ENCODE measurements at regions not wholly inside any gene's neighbourhood (a gene's known extent, or its start where the extent isn't known, plus 50 kb on each side); places are given as distances from the start of the nearest gene placed in this dataset.
"Not testable (repeated sequence)": the region's sequence is repeated elsewhere in the genome, so short reads cannot be mapped to it uniquely, and the experiment has no call there.

GRCh38 chr9:91512235-91512634 lies 88.6 kb upstream of the NFIL3 start:
- not testable (repeated sequence) for FAIRE-seq; H4K20me1 ChIP-seq (ENCODE audit: insufficient read depth, low read length); H3K4me3 Mint-ChIP-seq (ENCODE audit: unreplicated experiment); H3K27me3 ChIP-seq (ENCODE audit: insufficient read depth, low read length); H3K9me3 ChIP-seq (ENCODE audit: insufficient read depth, low read depth, low read length); H3K4me3 ChIP-seq (ENCODE audit: insufficient read depth, low read depth, low read length); H3K36me3 Mint-ChIP-seq (ENCODE audit: low read depth, unreplicated experiment); H3K27ac ChIP-seq (ENCODE audit: low read depth, low read length); H3K36me3 ChIP-seq (ENCODE audit: insufficient read depth, low read length); H3K27me3 Mint-ChIP-seq (ENCODE audit: low read depth, unreplicated experiment); H3K9me3 Mint-ChIP-seq (ENCODE audit: unreplicated experiment); DNase-seq (ENCODE audit: low read depth); H3K4me2 ChIP-seq (ENCODE audit: low read length); H3K27ac Mint-ChIP-seq (ENCODE audit: unreplicated experiment); H3K79me2 ChIP-seq (ENCODE audit: insufficient read depth, low read length); H2AFZ ChIP-seq (ENCODE audit: low read depth, low read length); H3K9ac ChIP-seq (ENCODE audit: low read length)
- peaks cover 12% of the 10 kb centered on the region for H3K4me1 ChIP-seq (ENCODE audit: insufficient read depth, low read length)
- peaks cover 16% of the 10 kb centered on the region for H3K4me1 Mint-ChIP-seq (ENCODE audit: low read depth, unreplicated experiment)

GRCh38 chr9:91503673-91504081 lies 80.0 kb upstream of the NFIL3 start:
- peak overlapping the region; percentile 69 for H3K27ac Mint-ChIP-seq (ENCODE audit: unreplicated experiment)
- Histone ChIP-seq H3K9me3 (ENCODE audit: insufficient read depth, low read depth, low read length) (no peaks in the 10 kb centered on the region), H3K27me3 (ENCODE audit: insufficient read depth, low read length) (no peaks in the 10 kb centered on the region), H4K20me1 (ENCODE audit: insufficient read depth, low read length) (no peaks in the 10 kb centered on the region), H3K4me1 (ENCODE audit: insufficient read depth, low read length) (peaks cover 18% of the 10 kb centered on the region), H3K9ac (ENCODE audit: low read length) (no peak overlapping the region), H3K4me2 (ENCODE audit: low read length) (no peak overlapping the region), H3K27ac (ENCODE audit: low read depth, low read length) (no peak overlapping the region), H2AFZ (ENCODE audit: low read depth, low read length) (no peak overlapping the region), H3K4me3 (ENCODE audit: insufficient read depth, low read depth, low read length) (no peak overlapping the region), H3K36me3 (ENCODE audit: insufficient read depth, low read length) (no peaks in the 10 kb centered on the region), H3K79me2 (ENCODE audit: insufficient read depth, low read length) (no peaks in the 10 kb centered on the region)
- FAIRE-seq: no peak
- no peak for TF ChIP-seq CTCF (IDR thresholded peaks at IDR 0.05; ENCODE audit: insufficient read depth, low read depth, low read length)
- TF ChIP-seq EZH2 (IDR thresholded peaks at IDR 0.05; ENCODE audit: insufficient read depth, low read length): no peak
- no peak overlapping the region for H3K4me3 Mint-ChIP-seq (ENCODE audit: unreplicated experiment)
- peaks cover 22% of the 10 kb centered on the region for H3K4me1 Mint-ChIP-seq (ENCODE audit: low read depth, unreplicated experiment)
- DNase-seq (ENCODE audit: low read depth): no peak
- H3K27me3 Mint-ChIP-seq (ENCODE audit: low read depth, unreplicated experiment): no peaks in the 10 kb centered on the region
- H3K9me3 Mint-ChIP-seq (ENCODE audit: unreplicated experiment): no peaks in the 10 kb centered on the region
- H3K36me3 Mint-ChIP-seq (ENCODE audit: low read depth, unreplicated experiment): peaks cover 10% of the 10 kb centered on the region

- TF ChIP-seq CTCF (IDR thresholded peaks at IDR 0.05; ENCODE audit: insufficient read depth, low read depth, low read length) (no peak), EZH2 (IDR thresholded peaks at IDR 0.05; ENCODE audit: insufficient read depth, low read length) (no peak)
- peak overlapping the region; percentile 69 for H3K27ac Mint-ChIP-seq (ENCODE audit: unreplicated experiment)
- H3K27ac ChIP-seq (ENCODE audit: low read depth, low read length): no peak overlapping the region
- H3K4me1 ChIP-seq (ENCODE audit: insufficient read depth, low read length): peaks cover 18% of the 10 kb centered on the region
- no peaks in the 10 kb centered on the region for H3K27me3 ChIP-seq (ENCODE audit: insufficient read depth, low read length)
- H3K27me3 Mint-ChIP-seq (ENCODE audit: low read depth, unreplicated experiment): no peaks in the 10 kb centered on the region
- no peak for DNase-seq (ENCODE audit: low read depth)
- no peak overlapping the region for H3K4me3 ChIP-seq (ENCODE audit: insufficient read depth, low read depth, low read length)
- H3K9me3 ChIP-seq (ENCODE audit: insufficient read depth, low read depth, low read length): no peaks in the 10 kb centered on the region
- H3K36me3 ChIP-seq (ENCODE audit: insufficient read depth, low read length): no peaks in the 10 kb centered on the region
- H2AFZ ChIP-seq (ENCODE audit: low read depth, low read length): no peak overlapping the region
- peaks cover 10% of the 10 kb centered on the region for H3K36me3 Mint-ChIP-seq (ENCODE audit: low read depth, unreplicated experiment)
- peaks cover 22% of the 10 kb centered on the region for H3K4me1 Mint-ChIP-seq (ENCODE audit: low read depth, unreplicated experiment)
- H4K20me1 ChIP-seq (ENCODE audit: insufficient read depth, low read length): no peaks in the 10 kb centered on the region
- H3K4me3 Mint-ChIP-seq (ENCODE audit: unreplicated experiment): no peak overlapping the region
- H3K79me2 ChIP-seq (ENCODE audit: insufficient read depth, low read length): no peaks in the 10 kb centered on the region
- H3K4me2 ChIP-seq (ENCODE audit: low read length): no peak overlapping the region
- no peak for FAIRE-seq
- H3K9ac ChIP-seq (ENCODE audit: low read length): no peak overlapping the region
- no peaks in the 10 kb centered on the region for H3K9me3 Mint-ChIP-seq (ENCODE audit: unreplicated experiment)
Measured at GRCh38 chr9:91502913-91503672, 79.5 kb upstream of the NFIL3 start.
